GDM1 (cell line): ENCODE measurements at regions not wholly inside any gene's neighbourhood (a gene's known extent, or its start where the extent isn't known, plus 50 kb on each side); places are given as distances from the start of the nearest gene placed in this dataset.

Source experiments
- DNase-seq: peaks from one replicate; lab custom pipeline; 2025; lab: John Stamatoyannopoulos, UW

GRCh38 chr16:76900285-76901263 is 290.4 kb upstream of the MON1B start:
- no peak for DNase-seq

- DNase-seq = no peak
Measured at GRCh38 chr16:76906552-76906951, 284.4 kb upstream of the MON1B start.

- DNase-seq = no peak
Measured at GRCh38 chr16:76910931-76911330, 280.1 kb upstream of the MON1B start.

- DNase-seq = no peak
Measured at GRCh38 chr16:76913046-76913445, 277.9 kb upstream of the MON1B start.

- DNase-seq = no peak
Measured at GRCh38 chr16:76926042-76926441, 264.9 kb upstream of the MON1B start.

- no peak for DNase-seq
Measured at GRCh38 chr16:76926595-76926994, 264.4 kb upstream of the MON1B start.

- DNase-seq = no peak
Measured at GRCh38 chr16:76931186-76931585, 259.8 kb upstream of the MON1B start.

- no peak for DNase-seq
Measured at GRCh38 chr16:76932541-76933211, 258.3 kb upstream of the MON1B start.

- DNase-seq = no peak
Measured at GRCh38 chr16:76940251-76940650, 250.7 kb upstream of the MON1B start.

- DNase-seq = no peak
Measured at GRCh38 chr16:76941113-76941512, 249.9 kb upstream of the MON1B start.

- DNase-seq = no peak
Measured at GRCh38 chr16:76942089-76942488, 248.9 kb upstream of the MON1B start.

- no peak for DNase-seq
Measured at GRCh38 chr16:76943921-76944320, 247.1 kb upstream of the MON1B start.

- DNase-seq = no peak
Measured at GRCh38 chr16:76946879-76947278, 244.1 kb upstream of the MON1B start.

GRCh38 chr16:76947749-76948148 is 243.2 kb upstream of the MON1B start:
- DNase-seq = no peak

- no peak for DNase-seq
Measured at GRCh38 chr16:76955629-76956028, 235.4 kb upstream of the MON1B start.

- DNase-seq = no peak
Measured at GRCh38 chr16:76956394-76956793, 234.6 kb upstream of the MON1B start.

GRCh38 chr16:76956841-76957240 is 234.1 kb upstream of the MON1B start:
- no peak for DNase-seq

- DNase-seq = no peak
Measured at GRCh38 chr16:76959166-76959565, 231.8 kb upstream of the MON1B start.

GRCh38 chr16:76963614-76964315 is 227.2 kb upstream of the MON1B start:
- DNase-seq = no peak

GRCh38 chr16:76964464-76965154 is 226.4 kb upstream of the MON1B start:
- DNase-seq = no peak

GRCh38 chr16:76970087-76970744 is 220.8 kb upstream of the MON1B start:
- DNase-seq = no peak

GRCh38 chr16:76970745-76971099 is 220.3 kb upstream of the MON1B start:
- no peak for DNase-seq
